ENCODE measurements at regions not wholly inside any gene's neighbourhood (a gene's known extent, or its start where the extent isn't known, plus 50 kb on each side); places are given as distances from the start of the nearest gene placed in this dataset.

DNA sequence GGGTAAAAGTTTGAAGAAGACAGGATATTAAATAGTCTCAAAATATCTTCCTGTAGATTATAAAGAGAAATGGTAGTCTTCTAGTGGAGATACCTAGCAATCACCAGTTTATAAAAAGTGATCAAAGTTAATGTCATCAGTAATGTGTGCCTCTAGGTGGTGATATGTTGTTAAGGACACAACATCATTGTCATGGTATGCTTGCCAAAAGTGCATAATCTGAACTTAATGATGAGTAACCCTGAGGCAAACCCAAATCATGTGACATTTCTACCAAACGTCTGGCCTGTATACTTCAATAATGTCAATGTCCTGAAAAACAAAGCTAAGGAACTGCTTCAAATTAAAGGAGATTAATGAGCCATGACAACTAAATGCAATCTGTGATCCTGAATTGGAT lies 214.7 kb downstream of the PHLDA1 start (continued):
- TF ChIP-seq, protein P1, sequence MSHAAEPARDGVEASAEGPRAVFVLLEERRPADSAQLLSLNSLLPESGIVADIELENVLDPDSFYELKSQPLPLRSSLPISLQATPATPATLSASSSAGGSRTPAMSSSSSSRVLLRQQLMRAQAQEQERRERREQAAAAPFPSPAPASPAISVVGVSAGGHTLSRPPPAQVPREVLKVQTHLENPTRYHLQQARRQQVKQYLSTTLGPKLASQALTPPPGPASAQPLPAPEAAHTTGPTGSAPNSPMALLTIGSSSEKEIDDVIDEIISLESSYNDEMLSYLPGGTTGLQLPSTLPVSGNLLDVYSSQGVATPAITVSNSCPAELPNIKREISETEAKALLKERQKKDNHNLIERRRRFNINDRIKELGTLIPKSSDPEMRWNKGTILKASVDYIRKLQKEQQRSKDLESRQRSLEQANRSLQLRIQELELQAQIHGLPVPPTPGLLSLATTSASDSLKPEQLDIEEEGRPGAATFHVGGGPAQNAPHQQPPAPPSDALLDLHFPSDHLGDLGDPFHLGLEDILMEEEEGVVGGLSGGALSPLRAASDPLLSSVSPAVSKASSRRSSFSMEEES (CRISPR knock-in tag; IDR thresholded peaks at IDR 0.05), result 0 out of 2 replicates have a peak, but pooled peaks have one; percentile 11
- no peak for TF ChIP-seq HOXB6 (CRISPR knock-in tag; IDR thresholded peaks at IDR 0.05; ENCODE audit: borderline replicate concordance)

DNA sequence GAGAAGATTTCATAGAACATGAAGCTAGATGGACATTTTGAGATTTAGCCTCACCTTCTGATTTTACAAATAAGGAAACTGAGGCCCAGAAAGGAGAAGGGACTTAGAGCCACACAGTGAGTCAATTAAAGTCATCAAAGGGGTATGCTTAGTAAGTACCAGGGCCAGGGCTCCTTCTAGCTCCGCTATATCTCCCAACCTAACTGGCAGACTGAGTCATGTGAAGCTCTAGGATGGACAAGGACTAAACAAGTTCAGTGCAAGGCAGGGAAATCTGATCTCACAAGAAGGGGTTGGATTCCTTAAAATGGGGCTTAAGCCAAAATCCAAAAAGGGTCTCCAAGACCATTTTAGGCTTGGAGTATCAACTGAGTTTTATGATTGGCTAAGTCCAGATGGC lies 215.8 kb downstream of the PHLDA1 start:
- BruUV-seq (replicated peaks), result no TSS peak
- no peak for TF ChIP-seq SMAD2 (IDR thresholded peaks at IDR 0.05; ENCODE audit: low read depth, low read length)
- no peak for TF ChIP-seq SP2 (IDR thresholded peaks at IDR 0.05; ENCODE audit: extremely low read depth, low read depth, low read length, poor library complexity, severe bottlenecking)
- no peak for TF ChIP-seq NBN (IDR thresholded peaks at IDR 0.05; ENCODE audit: low read depth)
- no peak for TF ChIP-seq TAF1 (IDR thresholded peaks at IDR 0.05; ENCODE audit: control insufficient read depth, extremely low read depth, insufficient read depth, low read length, severe bottlenecking)
- no peak for TF ChIP-seq FOXM1 (IDR thresholded peaks at IDR 0.05; ENCODE audit: low read depth)
- no peak for TF ChIP-seq FOXM1 (CRISPR knock-in tag; IDR thresholded peaks at IDR 0.05; ENCODE audit: low read depth)
- TF ChIP-seq MBD2 (IDR thresholded peaks at IDR 0.05; ENCODE audit: borderline replicate concordance, low read depth), result no peak
- TF ChIP-seq GTF2F1 (IDR thresholded peaks at IDR 0.05; ENCODE audit: low read depth, low read length), result no peak
- no peak for TF ChIP-seq ZNF584 (CRISPR knock-in tag; IDR thresholded peaks at IDR 0.05; ENCODE audit: low read depth)
- no peak for TF ChIP-seq ELF1 (tag; IDR thresholded peaks at IDR 0.05)
- TF ChIP-seq JUND (IDR thresholded peaks at IDR 0.05; ENCODE audit: borderline replicate concordance, low read depth, low read length), result no peak
- TF ChIP-seq JUND (tag; IDR thresholded peaks at IDR 0.05; ENCODE audit: borderline replicate concordance, low read depth, low read length), result no peak
- TF ChIP-seq RBFOX2 (IDR thresholded peaks at IDR 0.05; ENCODE audit: low read depth, low read length), result no peak
- no peak for TF ChIP-seq ZNF174 (CRISPR knock-in tag; IDR thresholded peaks at IDR 0.05)
- TF ChIP-seq, protein P2, sequence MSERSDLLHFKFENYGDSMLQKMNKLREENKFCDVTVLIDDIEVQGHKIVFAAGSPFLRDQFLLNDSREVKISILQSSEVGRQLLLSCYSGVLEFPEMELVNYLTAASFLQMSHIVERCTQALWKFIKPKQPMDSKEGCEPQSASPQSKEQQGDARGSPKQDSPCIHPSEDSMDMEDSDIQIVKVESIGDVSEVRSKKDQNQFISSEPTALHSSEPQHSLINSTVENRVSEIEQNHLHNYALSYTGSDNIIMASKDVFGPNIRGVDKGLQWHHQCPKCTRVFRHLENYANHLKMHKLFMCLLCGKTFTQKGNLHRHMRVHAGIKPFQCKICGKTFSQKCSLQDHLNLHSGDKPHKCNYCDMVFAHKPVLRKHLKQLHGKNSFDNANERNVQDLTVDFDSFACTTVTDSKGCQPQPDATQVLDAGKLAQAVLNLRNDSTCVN (CRISPR knock-in tag; IDR thresholded peaks at IDR 0.05), result no peak
- TF ChIP-seq NUFIP1 (IDR thresholded peaks at IDR 0.05; ENCODE audit: partially characterized antibody), result no peak
- TF ChIP-seq LEF1 (IDR thresholded peaks at IDR 0.05), result no peak
- no peak for TF ChIP-seq SPI1 (IDR thresholded peaks at IDR 0.05; ENCODE audit: borderline replicate concordance, low read depth, low read length)
- no peak overlapping the region for H3K9ac ChIP-seq (ENCODE audit: insufficient read depth in 1 of 2, low read depth in 2 of 2, low read length in 2 of 2)
- ATAC-seq (no peak), DNase-seq (ENCODE audit: extremely low read depth in 1 of 4, low spot score in 3 of 4) (no peak), FAIRE-seq (no peak)
- H3K27ac ChIP-seq (ENCODE audit: extremely low read depth, low read depth, low read length), result no peak overlapping the region
- no peaks in the 10 kb centered on the region for H4K20me1 ChIP-seq (replicated peaks; ENCODE audit: control insufficient read depth, insufficient read depth, low read length)
- ChIA-PET POLR2A (no interaction called here), CTCF (ENCODE audit: low intra/inter-chr PET ratio) (no interaction called here)
- no peaks in the 10 kb centered on the region for H3K9me1 ChIP-seq (ENCODE audit: control insufficient read depth, insufficient read depth, low read length)
- H3K27me3 ChIP-seq (ENCODE audit: control insufficient read depth in 2 of 2, insufficient read depth in 2 of 2, low read length in 2 of 2), result 0 out of 5 replicates have a peak, but pooled peaks cover 0 to 4% of the 10 kb centered on the region in 2 experiments
- no peaks in the 10 kb centered on the region; a peak in 1 of 5 replicates for H3K4me1 ChIP-seq (replicated peaks in 1 of 2; ENCODE audit: control insufficient read depth in 2 of 2, insufficient read depth in 2 of 2, low read length in 2 of 2)
- in situ Hi-C loops (cut with MboI) (no loop called here), intact Hi-C loops (cut with micrococcal nuclease) (loop anchor here (5.0 to 10.0 kb wide), 2 partner anchors 217 to 281 kb away; partner anchors contain the start of gene PHLDA1)
- no peak overlapping the region for H3K4me3 ChIP-seq
- H3K4me2 ChIP-seq (ENCODE audit: insufficient read depth, low read length), result no peak overlapping the region
- no peak overlapping the region for H2AFZ ChIP-seq (ENCODE audit: low read depth, low read length)
- H3K36me3 ChIP-seq (ENCODE audit: control insufficient read depth, insufficient read depth, low read length), result no peaks in the 10 kb centered on the region
- H3K9me3 ChIP-seq (replicated peaks; ENCODE audit: control insufficient read depth, insufficient read depth, low read depth, low read length), result no peaks in the 10 kb centered on the region
- no peaks in the 10 kb centered on the region for H3K79me2 ChIP-seq (ENCODE audit: control insufficient read depth, insufficient read depth, low read length)
- 27% methylated on average over 1 of the region's 1 CpG for WGBS (ENCODE audit: insufficient coverage, low coverage, missing lambda C conversion rate)
